NB4 (cell line): ENCODE measurements at regions not wholly inside any gene's neighbourhood (a gene's known extent, or its start where the extent isn't known, plus 50 kb on each side); places are given as distances from the start of the nearest gene placed in this dataset.

Experiments
- DNase-seq: peaks from one replicate; pipeline ENCODE4 v3.0.0; 2010; ENCODE audit warnings: low read depth
- H3K4me3 ChIP-seq: one replicate; pipeline ENCODE4 v1.5.1; 2011; ENCODE audit warnings: mild to moderate bottlenecking, low read depth, low read length, moderate library complexity
- MYC ChIP-seq: IDR thresholded peaks from 2 replicates; pipeline ENCODE4 v1.6.1; 2011; ENCODE audit warnings: low read depth, low read length
- POLR2A ChIP-seq: IDR thresholded peaks from 2 replicates; pipeline ENCODE4 v1.6.1; 2011; ENCODE audit warnings: mild to moderate bottlenecking; ENCODE audit not compliant: insufficient read length; ENCODE audit errors: extremely low read depth
- TF ChIP-seq, protein P1 (sequence below): IDR thresholded peaks from one replicate; pipeline ENCODE4 v1.5.1; 2012; ENCODE audit warnings: low read depth, low read length
- TF ChIP-seq, protein P2 (sequence below): IDR thresholded peaks from 2 replicates; pipeline ENCODE4 v1.6.1; 2011; ENCODE audit warnings: low read depth, low read length

DNA sequence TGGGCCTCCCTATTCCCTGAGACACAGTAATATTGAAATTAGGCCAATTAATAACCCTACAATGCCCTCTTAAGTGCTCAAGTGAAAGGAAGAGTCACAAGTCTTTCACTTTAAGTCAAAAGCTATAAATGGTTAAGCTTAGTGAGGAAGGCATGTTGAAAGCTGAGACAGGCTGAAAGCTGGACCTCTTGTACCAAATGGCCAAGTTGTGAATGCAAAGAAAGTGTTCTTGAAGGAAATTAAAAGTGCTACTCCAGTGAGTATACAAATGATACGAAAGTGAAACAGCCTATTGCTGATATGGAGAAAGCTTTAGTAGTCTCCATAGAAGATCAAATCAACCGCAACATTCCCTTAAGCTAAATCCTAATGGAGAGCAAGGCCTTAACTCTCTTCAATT is 140.8 kb downstream of the PTCSC3 start:
- TF ChIP-seq MYC (no peak), POLR2A (no peak)
- TF ChIP-seq, protein P1, sequence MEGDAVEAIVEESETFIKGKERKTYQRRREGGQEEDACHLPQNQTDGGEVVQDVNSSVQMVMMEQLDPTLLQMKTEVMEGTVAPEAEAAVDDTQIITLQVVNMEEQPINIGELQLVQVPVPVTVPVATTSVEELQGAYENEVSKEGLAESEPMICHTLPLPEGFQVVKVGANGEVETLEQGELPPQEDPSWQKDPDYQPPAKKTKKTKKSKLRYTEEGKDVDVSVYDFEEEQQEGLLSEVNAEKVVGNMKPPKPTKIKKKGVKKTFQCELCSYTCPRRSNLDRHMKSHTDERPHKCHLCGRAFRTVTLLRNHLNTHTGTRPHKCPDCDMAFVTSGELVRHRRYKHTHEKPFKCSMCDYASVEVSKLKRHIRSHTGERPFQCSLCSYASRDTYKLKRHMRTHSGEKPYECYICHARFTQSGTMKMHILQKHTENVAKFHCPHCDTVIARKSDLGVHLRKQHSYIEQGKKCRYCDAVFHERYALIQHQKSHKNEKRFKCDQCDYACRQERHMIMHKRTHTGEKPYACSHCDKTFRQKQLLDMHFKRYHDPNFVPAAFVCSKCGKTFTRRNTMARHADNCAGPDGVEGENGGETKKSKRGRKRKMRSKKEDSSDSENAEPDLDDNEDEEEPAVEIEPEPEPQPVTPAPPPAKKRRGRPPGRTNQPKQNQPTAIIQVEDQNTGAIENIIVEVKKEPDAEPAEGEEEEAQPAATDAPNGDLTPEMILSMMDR = no peak
- TF ChIP-seq, protein P2, sequence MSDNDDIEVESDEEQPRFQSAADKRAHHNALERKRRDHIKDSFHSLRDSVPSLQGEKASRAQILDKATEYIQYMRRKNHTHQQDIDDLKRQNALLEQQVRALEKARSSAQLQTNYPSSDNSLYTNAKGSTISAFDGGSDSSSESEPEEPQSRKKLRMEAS = no peak
- DNase-seq = no peak
- H3K4me3 ChIP-seq = no peak overlapping the region

DNA sequence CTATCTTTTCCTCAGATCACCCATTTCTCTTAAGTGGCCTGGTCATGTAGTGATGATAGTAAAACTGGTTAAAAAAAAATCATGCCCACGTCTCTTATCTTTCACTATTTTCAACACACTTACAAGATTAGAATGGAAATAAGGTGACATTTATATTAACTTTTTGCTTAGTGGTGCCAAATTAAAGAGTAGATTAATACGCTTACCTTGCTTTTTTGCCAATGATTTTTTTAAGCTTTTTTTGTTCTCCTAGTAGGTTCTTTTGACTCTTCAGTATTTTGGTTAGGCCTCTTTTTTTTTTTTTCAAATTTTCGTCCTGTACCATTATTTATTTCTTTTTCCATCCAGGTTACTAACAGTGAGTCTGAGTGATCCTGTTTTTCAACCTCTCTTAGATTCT is 147.9 kb downstream of the PTCSC3 start:
- TF ChIP-seq POLR2A = no peak
- TF ChIP-seq, protein P2 = no peak
- TF ChIP-seq, protein P1 = no peak
- no peak for TF ChIP-seq MYC
- no peak overlapping the region for H3K4me3 ChIP-seq
- no peak for DNase-seq

DNA sequence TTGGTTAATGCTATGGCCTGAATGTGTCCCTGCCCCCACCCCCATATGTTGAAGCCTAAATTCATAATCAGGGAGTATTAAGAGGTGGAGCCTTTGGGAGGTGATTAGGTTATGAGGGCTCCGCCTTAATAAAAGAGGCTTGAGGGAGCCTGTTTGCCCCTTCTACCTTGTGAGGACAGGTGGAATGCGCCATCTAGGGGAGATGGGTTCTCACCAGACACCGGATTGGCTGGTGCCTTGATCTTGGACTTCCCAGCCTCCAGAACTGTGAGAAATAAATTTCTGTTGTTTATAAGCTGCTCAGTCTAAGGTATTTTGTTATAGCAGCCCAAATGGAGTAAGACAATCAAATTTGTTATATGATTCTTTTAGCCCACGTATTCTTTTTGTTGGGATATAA is 148.3 kb downstream of the PTCSC3 start:
- peak; percentile 7 for DNase-seq
- no peak overlapping the region for H3K4me3 ChIP-seq
- TF ChIP-seq POLR2A (no peak), MYC (no peak)
- TF ChIP-seq, protein P1 = peak; percentile 19
- TF ChIP-seq, protein P2 = no peak

DNA sequence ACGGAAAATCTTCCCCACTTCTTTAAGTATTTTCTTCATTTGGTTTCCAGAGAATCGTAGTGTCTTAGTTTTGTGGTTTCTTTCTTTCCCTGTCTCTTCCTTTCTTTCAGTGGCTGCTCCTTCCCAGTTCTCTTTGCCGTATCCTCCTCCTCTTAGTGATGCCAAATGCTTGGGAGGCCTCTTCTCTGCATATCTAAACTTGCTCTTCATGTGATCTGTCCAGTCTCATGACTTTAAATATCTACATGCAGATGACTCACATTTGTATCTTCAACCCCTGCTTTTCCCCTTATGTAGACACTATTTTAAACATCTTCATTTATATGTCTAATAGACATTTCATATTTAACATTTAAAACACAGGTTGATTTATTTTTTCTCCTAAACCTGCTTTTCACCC is 149.2 kb downstream of the PTCSC3 start:
- H3K4me3 ChIP-seq = no peak overlapping the region
- TF ChIP-seq POLR2A (no peak), MYC (no peak)
- TF ChIP-seq, protein P1 = no peak
- TF ChIP-seq, protein P2 = no peak

DNA sequence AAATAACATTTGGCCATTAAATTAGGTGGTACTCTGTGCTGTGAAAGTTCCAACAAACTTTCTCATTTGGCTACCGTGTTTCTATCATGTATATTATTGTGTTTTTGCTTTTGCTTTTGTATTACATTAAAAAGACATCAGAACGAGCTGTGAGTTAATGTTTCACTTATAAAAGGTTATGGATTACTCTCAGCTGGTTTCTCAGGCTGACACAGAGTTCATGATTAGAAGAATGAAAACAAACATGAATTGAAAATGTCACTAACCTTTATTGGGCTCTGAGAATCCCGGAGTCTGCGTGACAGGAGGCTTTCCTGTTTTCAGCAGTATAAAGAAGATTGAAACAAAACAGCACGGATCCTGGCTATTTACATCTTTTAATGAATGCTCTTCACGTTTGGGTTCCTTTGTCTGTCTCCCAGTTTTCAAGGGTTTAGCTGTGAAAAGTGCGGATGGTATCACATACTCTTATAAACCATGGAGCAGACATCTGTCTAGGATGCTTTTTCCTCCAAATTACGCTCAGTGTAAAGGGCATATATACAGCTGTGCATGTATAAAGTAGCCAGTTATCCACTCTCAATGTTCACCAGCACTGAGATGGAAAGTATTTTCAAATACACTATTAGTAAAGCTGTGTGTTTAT is 153.6 kb downstream of the PTCSC3 start:
- H3K4me3 ChIP-seq = no peak overlapping the region
- TF ChIP-seq, protein P2 = no peak
- TF ChIP-seq, protein P1 = no peak
- no peak for TF ChIP-seq POLR2A
- TF ChIP-seq MYC = no peak
- DNase-seq = no peak

More for the DNA sequence above, 149.2 kb downstream of the PTCSC3 start:
- DNase-seq = no peak
